ENCODE measurements at regions not wholly inside any gene's neighbourhood (a gene's known extent, or its start where the extent isn't known, plus 50 kb on each side); places are given as distances from the start of the nearest gene placed in this dataset.

DNA sequence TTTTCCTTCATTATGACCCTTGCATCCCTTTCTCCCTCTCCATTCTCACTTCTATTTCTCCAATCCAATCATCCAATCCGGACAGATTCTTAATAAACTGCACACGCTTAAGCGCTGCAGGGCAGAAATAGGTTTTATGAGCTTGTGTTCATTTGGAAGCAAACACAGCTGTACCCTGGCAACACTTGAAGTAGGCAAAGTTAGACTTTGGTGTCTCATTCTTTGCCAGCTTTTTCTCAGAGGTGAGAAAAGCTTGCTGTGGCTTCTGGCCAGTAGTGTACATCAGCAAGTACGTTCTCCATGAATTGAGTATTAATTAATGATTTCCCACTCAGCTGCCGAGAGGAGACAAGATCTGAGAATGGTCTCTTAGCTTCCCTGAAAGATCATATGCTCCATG is 88.5 kb downstream of the FBXO4 start:
- TF ChIP-seq, protein P1, sequence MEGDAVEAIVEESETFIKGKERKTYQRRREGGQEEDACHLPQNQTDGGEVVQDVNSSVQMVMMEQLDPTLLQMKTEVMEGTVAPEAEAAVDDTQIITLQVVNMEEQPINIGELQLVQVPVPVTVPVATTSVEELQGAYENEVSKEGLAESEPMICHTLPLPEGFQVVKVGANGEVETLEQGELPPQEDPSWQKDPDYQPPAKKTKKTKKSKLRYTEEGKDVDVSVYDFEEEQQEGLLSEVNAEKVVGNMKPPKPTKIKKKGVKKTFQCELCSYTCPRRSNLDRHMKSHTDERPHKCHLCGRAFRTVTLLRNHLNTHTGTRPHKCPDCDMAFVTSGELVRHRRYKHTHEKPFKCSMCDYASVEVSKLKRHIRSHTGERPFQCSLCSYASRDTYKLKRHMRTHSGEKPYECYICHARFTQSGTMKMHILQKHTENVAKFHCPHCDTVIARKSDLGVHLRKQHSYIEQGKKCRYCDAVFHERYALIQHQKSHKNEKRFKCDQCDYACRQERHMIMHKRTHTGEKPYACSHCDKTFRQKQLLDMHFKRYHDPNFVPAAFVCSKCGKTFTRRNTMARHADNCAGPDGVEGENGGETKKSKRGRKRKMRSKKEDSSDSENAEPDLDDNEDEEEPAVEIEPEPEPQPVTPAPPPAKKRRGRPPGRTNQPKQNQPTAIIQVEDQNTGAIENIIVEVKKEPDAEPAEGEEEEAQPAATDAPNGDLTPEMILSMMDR (conservative IDR thresholded peaks at IDR 0.05; ENCODE audit: low read depth, low read length) = no peak
- TF ChIP-seq EZH2phosphoT487 (IDR thresholded peaks at IDR 0.05; ENCODE audit: borderline replicate concordance, low read length) = no peak
